ENCODE measurements at regions not wholly inside any gene's neighbourhood (a gene's known extent, or its start where the extent isn't known, plus 50 kb on each side); places are given as distances from the start of the nearest gene placed in this dataset.

- TF ChIP-seq RCOR1 (IDR thresholded peaks at IDR 0.05; ENCODE audit: insufficient replicate concordance, low read length) = no peak
These were observed 99.4 kb upstream of the TSC22D2 start (continued) for GRCh38 chr3:150308481-150309256.

DNA sequence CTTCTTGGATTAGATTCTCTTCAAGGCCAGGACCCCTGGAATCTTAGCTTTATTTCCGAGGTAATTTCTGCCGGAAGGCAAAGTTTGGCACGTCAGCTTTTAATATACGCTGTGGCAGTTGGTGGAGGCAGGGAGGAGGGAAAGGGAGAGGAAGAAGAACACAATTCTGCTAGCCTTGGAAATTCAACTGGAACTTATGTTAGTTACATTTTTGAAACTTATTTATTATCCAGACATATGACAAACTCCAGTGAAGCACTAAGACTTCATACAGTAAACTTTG lies 100.1 kb upstream of the TSC22D2 start:
- no CpG with 5 or more reads among the region's 4 CpGs for WGBS, 2 experiments (ENCODE audit: extremely low coverage in 2 of 2, insufficient read length in 1 of 2)
- Histone ChIP-seq H3K27ac (ENCODE audit: insufficient read depth, low read length) (no peak overlapping the region), H3K27me3 (ENCODE audit: control insufficient read depth, insufficient read depth, low read length) (no peaks in the 10 kb centered on the region)

More for the DNA sequence above, 100.1 kb upstream of the TSC22D2 start:
- peak overlapping the region; percentile 70; the same call in 1 of the 2 replicates for H3K14ac ChIP-seq (replicated peaks; ENCODE audit: low read depth, low read length)
- peak overlapping the region; percentile 83; the same call in 2 of the 3 replicates for H2BK15ac ChIP-seq (ENCODE audit: low read depth, low read length)
- BruUV-seq (replicated peaks) = no TSS peak
- H2BK120ac ChIP-seq (ENCODE audit: low read depth, low read length) = peak overlapping the region; percentile 85
- peak overlapping the region; percentile 19 for H2BK5ac ChIP-seq (ENCODE audit: low read depth, low read length, poor library complexity, severe bottlenecking)
- H3K56ac ChIP-seq (ENCODE audit: extremely low read depth, insufficient read depth, low read length) = peak overlapping the region; percentile 9; the same call in 1 of the 2 replicates
- peak overlapping the region; percentile 62 for H3K4ac ChIP-seq (ENCODE audit: low read depth, low read length)
- no peak overlapping the region for H3K4me2 ChIP-seq (ENCODE audit: low read depth, low read length)
- peak overlapping the region; percentile 62 to 74; a peak in 3 of 4 replicates for H4K8ac ChIP-seq (ENCODE audit: low read depth in 2 of 2, low read length in 2 of 2)
- no peak overlapping the region for H2AK9ac ChIP-seq (replicated peaks; ENCODE audit: low read depth, low read length, poor library complexity)
- TF ChIP-seq ELK1 (IDR thresholded peaks at IDR 0.05; ENCODE audit: borderline replicate concordance, low read depth, low read length) (no peak), CHD1 (IDR thresholded peaks at IDR 0.05; ENCODE audit: low read depth, low read length) (no peak), BHLHE40 (IDR thresholded peaks at IDR 0.05; ENCODE audit: low read depth, low read length) (no peak), FOS (IDR thresholded peaks at IDR 0.05; ENCODE audit: low read depth, low read length) (no peak), SMC3 (IDR thresholded peaks at IDR 0.05; ENCODE audit: low read depth, low read length) (no peak), MAZ (IDR thresholded peaks at IDR 0.05; ENCODE audit: borderline replicate concordance, low read depth, low read length) (no peak), RAD21 (IDR thresholded peaks at IDR 0.05; ENCODE audit: low read length) (no peak), RCOR1 (IDR thresholded peaks at IDR 0.05; ENCODE audit: insufficient replicate concordance, low read length) (no peak), RFX5 (IDR thresholded peaks at IDR 0.05; ENCODE audit: low read depth, low read length) (no peak), MAFK (IDR thresholded peaks at IDR 0.05; ENCODE audit: low read depth, low read length) (no peak), CEBPB (IDR thresholded peaks at IDR 0.05; ENCODE audit: low read depth, low read length) (no peak), POLR2A (IDR thresholded peaks at IDR 0.05; ENCODE audit: low read depth, low read length) (no peak), MXI1 (IDR thresholded peaks at IDR 0.05; ENCODE audit: borderline replicate concordance, low read depth, low read length) (no peak), NFE2L2 (IDR thresholded peaks at IDR 0.05; ENCODE audit: low read depth, low read length) (no peak)
- TF ChIP-seq, protein P1, sequence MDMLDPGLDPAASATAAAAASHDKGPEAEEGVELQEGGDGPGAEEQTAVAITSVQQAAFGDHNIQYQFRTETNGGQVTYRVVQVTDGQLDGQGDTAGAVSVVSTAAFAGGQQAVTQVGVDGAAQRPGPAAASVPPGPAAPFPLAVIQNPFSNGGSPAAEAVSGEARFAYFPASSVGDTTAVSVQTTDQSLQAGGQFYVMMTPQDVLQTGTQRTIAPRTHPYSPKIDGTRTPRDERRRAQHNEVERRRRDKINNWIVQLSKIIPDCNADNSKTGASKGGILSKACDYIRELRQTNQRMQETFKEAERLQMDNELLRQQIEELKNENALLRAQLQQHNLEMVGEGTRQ (IDR thresholded peaks at IDR 0.05; ENCODE audit: low read depth, low read length) = no peak
- dilution Hi-C loops (cut with HindIII; ENCODE audit: low sequenced_read_pairs, unreplicated experiment) = no loop called here
- ATAC-seq (ENCODE audit: low read depth) (no peak), DNase-seq (no peak)
- no peak overlapping the region for H3K9ac ChIP-seq (ENCODE audit: low read depth, low read length)
- H2BK20ac ChIP-seq (ENCODE audit: low read depth, low read length) = peak overlapping the region; percentile 94
- H2AFZ ChIP-seq (replicated peaks; ENCODE audit: low read length, poor library complexity) = peak overlapping the region; percentile 80
- no peaks in the 10 kb centered on the region for H3K9me1 ChIP-seq (ENCODE audit: insufficient read depth, low read length)
- intact Hi-C loops (cut with micrococcal nuclease) = no loop called here
- peaks cover 0 to 3% of the 10 kb centered on the region in 2 experiments; a peak in 1 of 4 replicates for H3K79me1 ChIP-seq (ENCODE audit: low read depth in 1 of 2, low read length in 2 of 2)
- no peak overlapping the region for H3K4me3 ChIP-seq (ENCODE audit: insufficient read depth, low read depth, low read length)
- H3K23ac ChIP-seq (ENCODE audit: low read depth, low read length) = 0 out of 2 replicates have a peak overlapping the region, but pooled peaks have one; percentile 10
- peaks cover 4% of the 10 kb centered on the region for H3K9me3 ChIP-seq (ENCODE audit: control insufficient read depth, insufficient read depth, low read length)
- peak overlapping the region; percentile 81; the same call in 1 of the 2 replicates for H3K18ac ChIP-seq (ENCODE audit: low read depth, low read length)
- peaks cover 8% of the 10 kb centered on the region for H3K4me1 ChIP-seq (ENCODE audit: control insufficient read depth, insufficient read depth, low read length)
- H4K5ac ChIP-seq (ENCODE audit: low read depth, low read length) = peak overlapping the region; percentile 59; the same call in 1 of the 2 replicates
- H4K20me1 ChIP-seq (ENCODE audit: insufficient read depth, low read length) = no peaks in the 10 kb centered on the region
- peak overlapping the region; percentile 35; the same call in 1 of the 2 replicates for H2AK5ac ChIP-seq (ENCODE audit: low read depth, low read length)
- no peaks in the 10 kb centered on the region for H3K36me3 ChIP-seq (ENCODE audit: control insufficient read depth, insufficient read depth, low read length)
- CTCF ChIA-PET = no interaction called here
- peak overlapping the region; percentile 76 for H4K91ac ChIP-seq (ENCODE audit: insufficient read depth, low read depth, low read length)
- in situ Hi-C loops (cut with MboI; ENCODE audit: low sequenced_read_pairs) = no loop called here
- POLR2A ChIA-PET (ENCODE audit: unreplicated experiment) = no interaction called here

Data from IMR-90 (cell line).